Prostate gland (tissue), 2 donors: ENCODE measurements at regions not wholly inside any gene's neighbourhood (a gene's known extent, or its start where the extent isn't known, plus 50 kb on each side); places are given as distances from the start of the nearest gene placed in this dataset.

Experiments used
- DNase-seq: peaks from one replicate; pipeline ENCODE4 v3.0.0-alpha.2; 2019; ENCODE audit warnings: low spot score
- H3K27ac ChIP-seq, 2 donors: fragments of 200-600 bp; sonication (generic); 2 replicates each; pipeline ENCODE4 v1.5.1; 2017 to 2019
- H3K27me3 ChIP-seq: fragments of 200-600 bp; sonication (generic); replicated peaks from 2 replicates; pipeline ENCODE4 v1.5.1; 2019; ENCODE audit not compliant: insufficient read depth
- H3K36me3 ChIP-seq, 2 donors: fragments of 200-600 bp; sonication (generic); 1 replicate in 1 of 2; 2 replicates in 1 of 2; pipeline versions ENCODE4 v1.5.1 to v1.8.1; 2017 to 2019
- H3K4me1 ChIP-seq: fragments of 200-600 bp; sonication (generic); replicated peaks from 2 replicates; pipeline ENCODE4 v1.5.1; 2019
- H3K4me3 ChIP-seq, 2 donors: fragments of 200-600 bp; sonication (generic); 2 replicates each; pipeline ENCODE4 v1.5.1; 2017 to 2019
- H3K9me3 ChIP-seq: fragments of 200-600 bp; sonication (generic); 2 replicates; pipeline ENCODE4 v1.5.1; 2017
- POLR2A ChIP-seq: fragments of 450-650 bp; IDR thresholded peaks from one replicate; pipeline ENCODE4 v1.6.1; 2016; ENCODE audit warnings: antibody characterized with exemption, mild to moderate bottlenecking
- POLR2AphosphoS5 ChIP-seq: sonication (generic); formaldehyde crosslinking; IDR thresholded peaks from one replicate; pipeline ENCODE4 v1.6.1; 2017; ENCODE audit warnings: antibody characterized with exemption
- WGBS: methylation state at CpG from one replicate; pipeline ENCODE4 v1.1.5; 2018; 5-methylcytosine and 5-hydroxymethylcytosine counted together
- intact Hi-C: fragments of 100-400 bp; cut with DNase I; formaldehyde crosslinking; loops from one replicate; pipeline ENCODE4 v1.14.2; 2022
- TF ChIP-seq, protein P1 (sequence below), 4 experiments: fragments of 200-600 bp in 2 of 4; fragments of 450-650 bp in 2 of 4; sonication (generic) in 2 of 4; IDR thresholded peaks; 1 replicate in 3 of 4; 2 replicates in 1 of 4; pipeline ENCODE4 v1.5.1; 2016 to 2019; ENCODE audit warnings: antibody characterized with exemption in 4 of 4, mild to moderate bottlenecking in 2 of 4, moderate library complexity in 2 of 4

DNA sequence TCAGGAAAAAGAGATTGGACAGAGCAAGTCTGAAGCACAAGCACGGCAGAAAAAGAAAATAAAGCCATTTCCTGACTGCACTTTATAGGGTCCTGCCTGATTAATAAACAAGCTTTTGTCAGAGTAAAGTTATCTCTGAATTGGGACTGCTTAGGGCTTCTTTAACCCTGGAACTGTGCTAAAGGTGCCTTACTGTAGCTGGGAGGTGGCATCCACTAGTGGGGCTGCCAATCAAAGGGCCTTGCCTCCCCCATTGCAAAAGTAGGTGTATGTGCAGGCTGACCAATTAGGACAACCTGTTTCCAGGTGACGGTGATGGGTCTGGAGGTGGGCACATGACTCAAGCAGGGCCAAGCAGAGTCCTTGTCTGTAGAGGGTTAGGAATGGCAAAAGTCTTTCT, 57.4 kb upstream of the RAPH1 start:
- no peaks in the 10 kb centered on the region for H3K27me3 ChIP-seq
- H3K27ac ChIP-seq = no peak overlapping the region
- no peaks in the 10 kb centered on the region for H3K4me1 ChIP-seq
- DNase-seq = no peak
- 67% methylated on average over 2 of the region's 2 CpGs for WGBS
- H3K9me3 ChIP-seq = no peaks in the 10 kb centered on the region
- intact Hi-C loops = no loop called here
- no peaks in the 10 kb centered on the region for H3K36me3 ChIP-seq
- TF ChIP-seq POLR2A = no peak
- TF ChIP-seq, protein P1, sequence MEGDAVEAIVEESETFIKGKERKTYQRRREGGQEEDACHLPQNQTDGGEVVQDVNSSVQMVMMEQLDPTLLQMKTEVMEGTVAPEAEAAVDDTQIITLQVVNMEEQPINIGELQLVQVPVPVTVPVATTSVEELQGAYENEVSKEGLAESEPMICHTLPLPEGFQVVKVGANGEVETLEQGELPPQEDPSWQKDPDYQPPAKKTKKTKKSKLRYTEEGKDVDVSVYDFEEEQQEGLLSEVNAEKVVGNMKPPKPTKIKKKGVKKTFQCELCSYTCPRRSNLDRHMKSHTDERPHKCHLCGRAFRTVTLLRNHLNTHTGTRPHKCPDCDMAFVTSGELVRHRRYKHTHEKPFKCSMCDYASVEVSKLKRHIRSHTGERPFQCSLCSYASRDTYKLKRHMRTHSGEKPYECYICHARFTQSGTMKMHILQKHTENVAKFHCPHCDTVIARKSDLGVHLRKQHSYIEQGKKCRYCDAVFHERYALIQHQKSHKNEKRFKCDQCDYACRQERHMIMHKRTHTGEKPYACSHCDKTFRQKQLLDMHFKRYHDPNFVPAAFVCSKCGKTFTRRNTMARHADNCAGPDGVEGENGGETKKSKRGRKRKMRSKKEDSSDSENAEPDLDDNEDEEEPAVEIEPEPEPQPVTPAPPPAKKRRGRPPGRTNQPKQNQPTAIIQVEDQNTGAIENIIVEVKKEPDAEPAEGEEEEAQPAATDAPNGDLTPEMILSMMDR (IDR thresholded peaks at IDR 0.05) = no peak
- TF ChIP-seq POLR2AphosphoS5 = no peak
- no peak overlapping the region for H3K4me3 ChIP-seq

DNA sequence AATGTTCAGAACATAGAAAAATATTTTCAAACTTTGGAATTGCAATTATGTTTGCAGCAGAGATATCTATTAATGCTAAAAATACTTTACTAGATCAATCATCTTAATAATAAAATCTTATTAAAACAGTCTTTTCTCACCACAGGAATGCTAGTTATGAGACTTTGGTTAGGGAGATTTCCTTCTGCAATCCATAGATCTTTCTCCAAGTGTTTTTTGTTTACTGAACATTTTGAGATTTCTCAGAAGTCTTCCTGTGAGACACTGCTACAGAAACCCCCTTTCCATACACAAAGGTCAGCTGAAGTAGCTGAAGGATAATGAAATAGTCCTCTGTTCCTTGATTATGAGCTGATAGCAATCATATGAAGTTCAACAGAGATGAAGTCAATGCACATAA, 59.4 kb upstream of the RAPH1 start:
- no peaks in the 10 kb centered on the region for H3K9me3 ChIP-seq
- TF ChIP-seq, protein P1 (IDR thresholded peaks at IDR 0.05) = no peak
- TF ChIP-seq POLR2AphosphoS5 (no peak), POLR2A (no peak)
- intact Hi-C loops = no loop called here
- no peak for DNase-seq
- no peaks in the 10 kb centered on the region for H3K36me3 ChIP-seq
- H3K27me3 ChIP-seq = no peaks in the 10 kb centered on the region
- no peak overlapping the region for H3K4me3 ChIP-seq
- H3K4me1 ChIP-seq = no peaks in the 10 kb centered on the region
- H3K27ac ChIP-seq = no peak overlapping the region

DNA sequence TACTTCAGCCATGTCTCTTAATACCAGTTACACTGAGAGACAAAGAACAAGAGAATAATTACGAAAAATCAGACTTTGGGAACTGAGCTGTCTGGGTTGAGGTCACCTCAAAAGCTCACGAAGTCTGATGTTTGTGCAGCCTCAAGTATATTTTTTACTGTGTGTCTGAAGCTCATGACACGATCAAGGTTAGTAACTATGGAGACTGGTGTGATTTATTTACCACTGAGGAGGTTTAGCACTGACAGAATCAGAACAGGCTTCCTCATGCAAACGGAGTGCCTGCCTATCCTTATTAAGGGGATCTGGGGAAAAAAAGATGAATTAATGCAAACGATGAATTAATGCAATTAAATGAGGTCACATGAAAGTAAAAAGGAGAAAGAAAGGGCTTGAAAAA, 61.1 kb upstream of the RAPH1 start:
- 62% methylated on average over 5 of the region's 5 CpGs for WGBS
- Histone ChIP-seq H3K9me3 (no peaks in the 10 kb centered on the region), H3K27me3 (no peaks in the 10 kb centered on the region), H3K4me3 (no peak overlapping the region), H3K27ac (no peak overlapping the region), H3K4me1 (no peaks in the 10 kb centered on the region), H3K36me3 (no peaks in the 10 kb centered on the region)
- TF ChIP-seq POLR2A (no peak), POLR2AphosphoS5 (no peak)
- TF ChIP-seq, protein P1 (IDR thresholded peaks at IDR 0.05) = no peak
- intact Hi-C loops = no loop called here
- DNase-seq = no peak

DNA sequence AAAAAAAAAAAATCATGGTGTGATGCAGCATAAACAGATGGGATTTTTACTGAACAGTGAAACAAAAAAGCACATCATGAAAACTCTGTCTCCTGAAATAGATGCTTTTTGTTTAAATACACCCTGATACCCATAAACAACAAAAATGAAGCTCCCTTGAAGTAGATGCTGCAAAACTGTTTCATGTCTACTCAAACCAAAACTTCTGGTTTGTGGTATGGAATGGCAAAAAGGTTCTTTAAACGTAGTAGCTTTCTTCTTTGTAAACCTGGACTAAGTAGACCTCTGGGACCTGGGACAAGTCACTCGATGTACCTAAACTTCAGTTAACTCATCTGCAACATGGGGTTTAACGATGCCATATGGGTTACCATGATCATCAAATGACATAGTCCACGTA, 64.4 kb upstream of the RAPH1 start:
- WGBS = 86% methylated on average over 4 of the region's 4 CpGs
- no peaks in the 10 kb centered on the region for H3K27me3 ChIP-seq
- no peak for DNase-seq
- H3K4me1 ChIP-seq = no peaks in the 10 kb centered on the region
- H3K36me3 ChIP-seq = no peaks in the 10 kb centered on the region
- no peak overlapping the region for H3K4me3 ChIP-seq
- no peak overlapping the region for H3K27ac ChIP-seq
- intact Hi-C loops = no loop called here
- H3K9me3 ChIP-seq = no peaks in the 10 kb centered on the region
- TF ChIP-seq POLR2A = no peak
- no peak for TF ChIP-seq POLR2AphosphoS5
- TF ChIP-seq, protein P1 (IDR thresholded peaks at IDR 0.05) = no peak

DNA sequence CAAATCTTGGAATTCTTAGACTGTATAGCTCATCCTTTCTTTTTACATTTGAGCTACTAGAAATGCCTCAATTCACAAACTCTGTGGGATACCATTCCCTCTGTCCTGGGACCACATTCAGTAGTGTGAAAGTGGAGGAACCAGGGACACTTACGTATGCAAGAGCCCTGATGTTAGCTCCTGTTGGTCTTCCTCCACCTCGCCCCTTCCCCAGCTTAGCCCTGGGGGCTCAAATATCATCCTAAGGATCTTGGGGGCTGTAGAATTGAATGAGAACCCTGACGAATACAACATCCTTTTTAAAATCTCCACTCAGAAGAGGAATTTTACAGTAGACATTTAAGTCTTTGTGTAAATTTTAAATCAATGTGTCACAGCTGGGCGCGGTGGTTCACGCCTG, 65.2 kb upstream of the RAPH1 start:
- no peak overlapping the region for H3K27ac ChIP-seq
- TF ChIP-seq POLR2A = no peak
- TF ChIP-seq, protein P1 (IDR thresholded peaks at IDR 0.05) = no peak
- TF ChIP-seq POLR2AphosphoS5 = no peak
- no peak for DNase-seq
- no peaks in the 10 kb centered on the region for H3K27me3 ChIP-seq
- no peaks in the 10 kb centered on the region for H3K9me3 ChIP-seq
- no peak overlapping the region for H3K4me3 ChIP-seq
- intact Hi-C loops = no loop called here
- H3K36me3 ChIP-seq = no peaks in the 10 kb centered on the region
- no peaks in the 10 kb centered on the region for H3K4me1 ChIP-seq
- WGBS = 93% methylated on average over 6 of the region's 6 CpGs
